ENCODE measurements at regions not wholly inside any gene's neighbourhood (a gene's known extent, or its start where the extent isn't known, plus 50 kb on each side); places are given as distances from the start of the nearest gene placed in this dataset.

- DNase-seq: no peak
Observed at GRCh38 chr14:100674897-100675619, 51.6 kb upstream of the DLK1 start.

GRCh38 chr14:100675699-100676684 lies 50.7 kb upstream of the DLK1 start:
- DNase-seq: no peak
